GM18520 (cell line): ENCODE measurements at regions not wholly inside any gene's neighbourhood (a gene's known extent, or its start where the extent isn't known, plus 50 kb on each side); places are given as distances from the start of the nearest gene placed in this dataset.

Experiments used
- ATAC-seq: cut with Tn5 transposase; IDR thresholded peaks from one replicate; pipeline ENCODE4 v1.9.1; 2021; ENCODE audit not compliant: unreplicated experiment

GRCh38 chr14:22513066-22513812 is 75.8 kb downstream of the DAD1 start:
- ATAC-seq, result no peak

GRCh38 chr14:22512106-22512814 is 76.8 kb downstream of the DAD1 start:
- ATAC-seq, result no peak

- ATAC-seq, result no peak
These were observed 78.4 kb downstream of the DAD1 start for GRCh38 chr14:22510527-22511110.

- no peak for ATAC-seq
These were observed 79.2 kb downstream of the DAD1 start for GRCh38 chr14:22509751-22510300.

- no peak for ATAC-seq
These were observed 79.9 kb downstream of the DAD1 start for GRCh38 chr14:22509036-22509709.

GRCh38 chr14:22508662-22509035 is 80.4 kb downstream of the DAD1 start:
- no peak for ATAC-seq

- no peak for ATAC-seq
These were observed 80.9 kb downstream of the DAD1 start for GRCh38 chr14:22508150-22508457.

- ATAC-seq, result no peak
These were observed 82.2 kb downstream of the DAD1 start for GRCh38 chr14:22506778-22507351.

GRCh38 chr14:22506378-22506710 is 82.7 kb downstream of the DAD1 start:
- ATAC-seq, result no peak

GRCh38 chr14:22505697-22506377 is 83.2 kb downstream of the DAD1 start:
- no peak for ATAC-seq

- no peak for ATAC-seq
These were observed 83.7 kb downstream of the DAD1 start for GRCh38 chr14:22505309-22505696.

- no peak for ATAC-seq
These were observed 86.5 kb downstream of the DAD1 start for GRCh38 chr14:22502551-22502950.

- ATAC-seq, result no peak
These were observed 87.0 kb downstream of the DAD1 start for GRCh38 chr14:22502007-22502406.

GRCh38 chr14:22500954-22501726 is 87.9 kb downstream of the DAD1 start:
- ATAC-seq, result no peak

- no peak for ATAC-seq
These were observed 88.5 kb downstream of the DAD1 start for GRCh38 chr14:22500525-22500924.

GRCh38 chr14:22497671-22498093 is 91.3 kb downstream of the DAD1 start:
- no peak for ATAC-seq

- no peak for ATAC-seq
These were observed 91.9 kb downstream of the DAD1 start for GRCh38 chr14:22497144-22497423.

- no peak for ATAC-seq
These were observed 94.4 kb downstream of the DAD1 start for GRCh38 chr14:22494486-22495135.

GRCh38 chr14:22493753-22494152 is 95.3 kb downstream of the DAD1 start:
- no peak for ATAC-seq
